Activated CD4-positive, alpha-beta T cell treated with anti-CD3 and anti-CD28 coated beads for 36 hours (primary cell): ENCODE measurements at regions not wholly inside any gene's neighbourhood (a gene's known extent, or its start where the extent isn't known, plus 50 kb on each side); places are given as distances from the start of the nearest gene placed in this dataset.
"Not testable (repeated sequence)": the region's sequence is repeated elsewhere in the genome, so short reads cannot be mapped to it uniquely, and the experiment has no call there.

ENCODE experiments used
- ATAC-seq: fragments of 200-7000 bp; cut with Tn5 transposase; one replicate; pipeline ENCODE4 v1.10.0; 2021; ENCODE audit warnings: mild to moderate bottlenecking, moderate library complexity
- CTCF ChIA-PET: fragments of 350-600 bp; sonication (Branson Sonifier 250); formaldehyde crosslinking; loops from one replicate; lab custom pipeline; 2021; ENCODE audit warnings: antibody characterized with exemption; lab: Charles Lee
- POLR2A ChIA-PET: fragments of 350-600 bp; sonication (Branson Sonifier 250); formaldehyde crosslinking; loops from one replicate; lab custom pipeline; 2021; ENCODE audit warnings: antibody characterized with exemption, inconsistent platforms; lab: Charles Lee
- DNase-seq: peaks from one replicate; pipeline ENCODE4 v3.0.0-alpha.2; 2020
- H3K27ac Mint-ChIP-seq: one replicate; pipeline ENCODE4 v1.8.0; 2021; ENCODE audit warnings: mixed read lengths
- H3K27me3 Mint-ChIP-seq: one replicate; pipeline ENCODE4 v1.8.0; 2021; ENCODE audit warnings: mixed read lengths
- H3K36me3 Mint-ChIP-seq: one replicate; pipeline ENCODE4 v1.8.0; 2021; ENCODE audit warnings: low read depth, mixed read lengths
- H3K4me1 Mint-ChIP-seq: one replicate; pipeline ENCODE4 v1.8.0; 2021; ENCODE audit warnings: mixed read lengths
- H3K4me3 Mint-ChIP-seq: one replicate; pipeline ENCODE4 v1.8.0; 2021; ENCODE audit warnings: mild to moderate bottlenecking, moderate library complexity, mixed read lengths
- H3K9me3 Mint-ChIP-seq: one replicate; pipeline ENCODE4 v1.8.0; 2021; ENCODE audit warnings: low read depth, mixed read lengths
- intact Hi-C, 2 experiments: fragments of 100-400 bp; cut with DNase I in 1 of 2; cut with micrococcal nuclease in 1 of 2; formaldehyde crosslinking; loops; one replicate each; pipeline versions ENCODE4 v1.14.2 to v1.15.1; 2022 to 2024; cut with DNase I, micrococcal nuclease

DNA sequence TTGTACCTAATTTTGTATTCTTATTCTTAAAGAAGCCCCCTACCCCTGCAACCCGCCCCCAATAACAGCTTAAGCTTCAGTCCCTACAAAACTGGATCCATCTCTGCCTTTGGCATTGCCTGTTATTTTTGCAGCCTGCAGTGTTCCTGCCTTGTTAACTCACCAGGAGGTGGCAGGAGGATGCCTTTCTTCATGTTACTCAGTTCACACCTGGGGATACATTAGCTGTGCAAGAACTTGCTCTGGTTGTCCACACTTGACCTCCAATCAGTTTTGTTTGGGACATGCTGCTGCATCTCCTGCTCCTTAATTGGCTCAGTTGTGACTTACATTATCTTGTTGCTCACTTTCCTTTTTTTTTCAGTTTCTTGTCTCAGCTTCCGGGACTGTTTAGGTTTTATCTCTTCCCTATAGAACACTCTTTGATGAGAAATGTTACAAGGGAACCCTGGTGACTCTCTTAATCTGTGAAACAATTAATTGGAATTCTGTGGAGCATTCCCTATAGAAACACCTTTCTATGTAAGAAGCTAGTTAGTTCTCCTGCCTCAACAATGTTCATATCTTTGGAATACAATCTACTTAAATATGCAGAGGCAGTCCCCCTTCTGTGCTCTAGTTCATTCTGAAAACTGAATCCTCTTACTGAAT lies 467.7 kb upstream of the ACO1 start:
- CTCF ChIA-PET = no interaction called here
- intact Hi-C loops = no loop called here
- Mint-ChIP-seq H3K4me3 (no peak overlapping the region), H3K4me1 (no peaks in the 10 kb centered on the region), H3K27me3 (peaks cover 4% of the 10 kb centered on the region), H3K27ac (no peak overlapping the region), H3K9me3 (no peaks in the 10 kb centered on the region), H3K36me3 (no peaks in the 10 kb centered on the region)
- DNase-seq = no peak
- no peak for ATAC-seq
- POLR2A ChIA-PET = no interaction called here

DNA sequence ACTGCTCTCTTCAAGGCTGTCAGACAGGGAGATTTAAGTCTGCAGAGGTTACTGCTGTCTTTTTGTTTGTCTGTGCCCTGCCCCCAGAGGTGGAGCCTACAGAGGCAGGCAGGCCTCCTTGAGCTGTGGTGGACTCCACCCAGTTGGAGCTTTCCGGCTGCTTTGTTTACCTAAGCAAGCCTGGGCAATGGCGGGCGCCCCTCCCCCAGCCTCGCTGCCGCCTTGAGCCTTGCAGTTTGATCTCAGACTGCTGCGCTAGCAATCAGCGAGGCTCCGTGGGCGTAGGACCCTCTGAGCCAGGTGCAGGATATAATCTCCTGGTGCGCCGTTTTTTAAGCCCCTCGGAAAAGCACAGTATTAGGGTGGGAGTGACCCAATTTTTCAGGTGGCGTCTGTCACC lies 446.7 kb upstream of the ACO1 start:
- ATAC-seq, H3K27me3 Mint-ChIP-seq, H3K36me3 Mint-ChIP-seq, H3K27ac Mint-ChIP-seq, H3K9me3 Mint-ChIP-seq, H3K4me1 Mint-ChIP-seq, intact Hi-C loops, H3K4me3 Mint-ChIP-seq, POLR2A ChIA-PET, CTCF ChIA-PET, DNase-seq: not testable (repeated sequence)

DNA sequence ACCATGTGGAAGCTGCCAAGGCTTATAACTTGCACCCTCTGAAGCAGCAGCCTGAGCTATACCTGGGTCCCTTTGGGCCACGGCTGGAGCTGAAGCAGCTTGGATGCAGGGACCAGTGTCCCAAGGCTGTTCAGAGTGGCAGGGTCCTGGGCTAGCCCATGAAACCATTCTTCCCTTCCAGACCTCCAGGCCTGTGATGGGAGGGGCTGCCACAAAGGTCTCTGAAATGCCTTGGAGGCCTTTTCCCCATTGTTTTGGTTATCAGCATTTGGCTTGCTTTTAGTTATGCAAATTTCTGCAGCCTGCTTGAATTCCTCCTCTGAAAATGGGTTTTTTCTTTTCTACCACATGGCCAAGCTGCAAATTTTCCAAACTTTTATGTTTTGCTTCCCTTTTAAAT lies 433.7 kb upstream of the ACO1 start:
- Mint-ChIP-seq H3K9me3 (no peaks in the 10 kb centered on the region), H3K4me3 (no peak overlapping the region), H3K4me1 (no peaks in the 10 kb centered on the region), H3K27me3 (no peaks in the 10 kb centered on the region), H3K36me3 (no peaks in the 10 kb centered on the region), H3K27ac (no peak overlapping the region)
- POLR2A ChIA-PET = no interaction called here
- intact Hi-C loops = no loop called here
- CTCF ChIA-PET = no interaction called here
- ATAC-seq (no peak), DNase-seq (no peak)

DNA sequence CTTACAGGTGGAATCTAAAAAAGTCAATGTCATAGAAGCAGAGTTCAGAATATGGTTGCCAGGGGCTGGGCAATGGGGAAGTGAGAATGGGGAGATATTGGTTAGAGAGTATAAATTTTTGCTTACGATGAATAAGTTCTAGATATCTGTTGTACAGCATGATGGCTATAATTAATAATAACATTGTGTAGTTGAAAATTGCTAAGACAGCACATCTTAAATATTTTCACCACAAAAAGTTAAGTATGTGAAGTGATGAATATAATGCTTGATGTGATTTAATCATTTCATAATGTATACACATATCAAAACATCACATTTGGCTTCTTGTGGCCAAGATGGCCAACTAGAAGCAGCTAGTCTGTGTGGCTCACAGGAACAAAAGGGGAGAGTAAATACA lies 425.9 kb upstream of the ACO1 start:
- Mint-ChIP-seq H3K27ac (no peak overlapping the region), H3K4me3 (no peak overlapping the region), H3K27me3 (no peaks in the 10 kb centered on the region), H3K9me3 (peaks cover 19% of the 10 kb centered on the region), H3K36me3 (no peaks in the 10 kb centered on the region), H3K4me1 (no peaks in the 10 kb centered on the region)
- intact Hi-C loops = no loop called here
- ChIA-PET CTCF (no interaction called here), POLR2A (no interaction called here)
- no peak for DNase-seq
- no peak for ATAC-seq

DNA sequence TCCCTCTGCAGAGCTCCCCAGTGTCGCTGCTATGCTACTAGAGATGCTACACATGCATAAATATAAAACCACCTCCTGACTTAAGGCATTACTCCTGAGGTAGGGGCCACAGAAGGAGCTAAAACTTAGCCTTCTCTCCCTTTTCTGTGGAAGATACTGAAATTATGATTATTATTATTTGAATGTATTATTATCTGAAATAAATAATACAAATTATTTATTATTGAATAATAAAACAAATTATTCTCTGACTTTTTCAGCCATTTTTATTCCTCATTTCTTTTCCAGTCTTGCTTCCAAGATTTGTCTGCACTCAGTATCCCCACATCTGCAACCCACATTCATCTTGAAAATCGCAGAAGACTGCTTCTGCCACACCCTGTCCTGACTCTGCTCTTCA lies 414.9 kb upstream of the ACO1 start:
- Mint-ChIP-seq H3K4me3 (no peak overlapping the region), H3K4me1 (no peaks in the 10 kb centered on the region), H3K36me3 (no peaks in the 10 kb centered on the region), H3K27me3 (no peaks in the 10 kb centered on the region), H3K27ac (no peak overlapping the region), H3K9me3 (no peaks in the 10 kb centered on the region)
- no peak for ATAC-seq
- POLR2A ChIA-PET = no interaction called here
- DNase-seq = no peak
- intact Hi-C loops = no loop called here
- CTCF ChIA-PET = no interaction called here

DNA sequence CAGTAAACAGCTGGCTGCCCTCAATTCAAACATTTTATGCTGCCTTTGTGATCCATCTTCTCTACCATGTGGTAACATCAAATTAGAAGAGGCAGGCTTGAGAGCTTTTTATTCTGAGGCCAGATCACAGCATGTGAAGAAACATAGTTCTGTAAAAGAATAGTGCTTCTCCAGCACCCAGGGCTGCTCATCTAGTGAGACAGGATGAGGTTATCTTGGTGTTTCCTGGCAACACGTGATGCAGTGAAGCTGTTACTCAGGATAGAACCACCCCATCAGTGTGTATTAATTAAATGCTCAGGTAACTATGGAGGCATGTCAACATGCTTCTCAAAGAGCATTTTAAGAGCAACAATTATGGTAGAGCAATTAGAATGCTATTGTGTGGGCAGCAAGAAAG lies 400.5 kb upstream of the ACO1 start:
- no peaks in the 10 kb centered on the region for H3K27me3 Mint-ChIP-seq
- no peak overlapping the region for H3K27ac Mint-ChIP-seq
- ChIA-PET CTCF (interaction anchor here (1.1 kb wide), 1 partner anchor 12 kb away, joined by 4 read pairs; no protein-coding TSS in a partner anchor), POLR2A (no interaction called here)
- H3K4me1 Mint-ChIP-seq = no peaks in the 10 kb centered on the region
- no peaks in the 10 kb centered on the region for H3K36me3 Mint-ChIP-seq
- peaks cover 14% of the 10 kb centered on the region for H3K9me3 Mint-ChIP-seq
- no peak for DNase-seq
- H3K4me3 Mint-ChIP-seq = no peak overlapping the region
- no peak for ATAC-seq
- intact Hi-C loops = no loop called here

DNA sequence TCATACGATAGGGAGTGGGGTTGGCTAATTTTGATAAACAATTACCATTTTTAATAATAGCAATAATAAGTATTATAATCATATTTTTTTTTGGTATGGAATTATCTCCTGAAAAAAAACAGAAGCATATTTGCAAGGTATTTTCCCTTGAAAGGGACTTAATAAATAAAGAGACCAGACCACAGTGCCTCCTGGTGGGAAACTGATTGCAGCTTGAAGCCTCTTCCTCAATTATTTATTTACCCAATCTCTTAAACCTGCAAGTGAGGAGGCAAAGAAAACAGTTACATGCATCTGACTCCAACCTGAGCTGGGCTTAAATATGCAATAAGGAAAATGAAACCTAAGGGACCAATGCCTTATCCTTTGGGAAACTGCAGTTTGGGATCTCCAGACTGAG lies 388.1 kb upstream of the ACO1 start:
- ChIA-PET POLR2A (no interaction called here), CTCF (no interaction called here)
- DNase-seq (no peak), ATAC-seq (no peak)
- Mint-ChIP-seq H3K36me3 (no peaks in the 10 kb centered on the region), H3K4me1 (no peaks in the 10 kb centered on the region), H3K27ac (no peak overlapping the region), H3K27me3 (no peaks in the 10 kb centered on the region), H3K9me3 (peaks cover 5% of the 10 kb centered on the region), H3K4me3 (no peak overlapping the region)
- intact Hi-C loops = no loop called here

DNA sequence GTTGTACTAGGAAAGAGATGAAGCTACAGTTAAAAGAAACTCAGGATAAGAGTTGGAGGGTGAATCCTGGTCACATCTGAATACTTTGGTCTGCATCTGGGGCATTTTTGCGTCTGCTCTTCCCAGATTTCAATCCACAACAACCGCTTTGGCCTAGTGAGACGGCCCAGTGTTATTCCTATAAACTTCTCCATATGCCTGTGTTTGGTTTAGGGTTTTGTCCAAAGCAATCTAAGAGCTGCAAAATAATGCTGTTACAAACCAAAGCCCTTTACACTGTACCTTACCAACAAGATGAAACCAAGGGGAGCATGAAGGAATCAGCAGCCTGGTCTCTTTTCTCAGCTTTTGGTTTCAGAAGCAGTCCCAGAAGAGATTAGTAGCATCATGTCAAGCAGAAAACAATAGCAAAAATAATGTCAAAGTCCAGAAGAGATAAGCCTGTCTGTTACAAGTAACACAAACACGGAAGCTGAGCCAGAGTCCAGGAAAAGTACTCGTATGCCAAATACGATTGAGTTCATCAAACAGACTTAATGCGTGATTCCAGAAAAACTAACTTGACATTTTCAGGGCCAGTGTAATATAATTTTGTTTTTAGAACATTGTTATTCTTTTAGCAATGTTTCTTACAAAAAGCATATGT lies 379.9 kb upstream of the ACO1 start:
- no peaks in the 10 kb centered on the region for H3K27me3 Mint-ChIP-seq
- CTCF ChIA-PET = no interaction called here
- intact Hi-C loops = no loop called here
- no peak overlapping the region for H3K27ac Mint-ChIP-seq
- DNase-seq (no peak), ATAC-seq (no peak)
- POLR2A ChIA-PET = no interaction called here
- no peaks in the 10 kb centered on the region for H3K9me3 Mint-ChIP-seq
- H3K4me1 Mint-ChIP-seq = no peaks in the 10 kb centered on the region
- no peaks in the 10 kb centered on the region for H3K36me3 Mint-ChIP-seq
- no peak overlapping the region for H3K4me3 Mint-ChIP-seq

DNA sequence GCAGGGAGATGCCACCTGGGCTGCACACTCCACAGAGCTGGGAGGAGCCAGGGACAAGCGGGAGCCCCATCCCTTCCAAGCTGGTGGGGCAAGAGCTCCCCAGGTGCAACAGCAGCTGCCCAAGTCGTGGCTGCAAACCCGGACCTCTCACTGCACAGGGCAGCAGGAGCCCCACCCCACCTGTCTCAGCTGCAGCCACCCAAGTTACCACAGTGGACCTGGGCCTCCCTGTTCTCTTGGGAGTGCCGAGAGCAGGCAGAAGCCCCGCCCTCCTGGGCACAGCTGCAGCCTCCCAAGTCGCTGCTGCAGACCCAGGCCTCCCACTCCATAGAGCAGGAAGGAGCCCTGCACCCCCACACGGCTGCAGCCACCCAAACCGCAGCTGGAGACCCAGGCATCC lies 374.1 kb upstream of the ACO1 start:
- ATAC-seq (no peak), DNase-seq (no peak)
- ChIA-PET POLR2A (no interaction called here), CTCF (interaction anchor here (0.9 kb wide), 1 partner anchor 242 kb away, joined by 4 read pairs; no protein-coding TSS in a partner anchor)
- no peaks in the 10 kb centered on the region for H3K9me3 Mint-ChIP-seq
- H3K4me1 Mint-ChIP-seq = no peaks in the 10 kb centered on the region
- no peak overlapping the region for H3K4me3 Mint-ChIP-seq
- H3K27ac Mint-ChIP-seq = no peak overlapping the region
- intact Hi-C loops = no loop called here
- no peaks in the 10 kb centered on the region for H3K36me3 Mint-ChIP-seq
- no peaks in the 10 kb centered on the region for H3K27me3 Mint-ChIP-seq

DNA sequence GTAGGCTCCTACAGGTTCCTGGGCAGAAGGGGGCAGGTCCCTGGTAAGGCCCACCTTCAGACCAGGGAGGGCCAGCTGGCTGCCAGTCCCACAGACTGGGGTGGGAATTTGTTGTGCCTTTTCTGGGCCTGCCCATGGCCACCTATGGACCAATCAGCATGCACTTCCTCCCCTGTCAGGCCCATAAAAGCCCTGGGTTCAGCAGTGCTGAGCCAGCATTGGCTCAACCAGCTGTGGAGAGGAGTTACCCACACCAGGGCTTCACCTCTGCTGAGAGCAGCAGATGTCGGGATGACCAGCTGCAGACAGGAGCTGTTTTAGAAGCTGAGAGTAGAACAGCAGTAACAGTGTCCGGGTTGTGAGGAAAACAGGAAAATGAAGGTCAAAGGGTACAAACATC lies 373.4 kb upstream of the ACO1 start:
- POLR2A ChIA-PET = no interaction called here
- no peak overlapping the region for H3K27ac Mint-ChIP-seq
- ATAC-seq = no peak

DNA sequence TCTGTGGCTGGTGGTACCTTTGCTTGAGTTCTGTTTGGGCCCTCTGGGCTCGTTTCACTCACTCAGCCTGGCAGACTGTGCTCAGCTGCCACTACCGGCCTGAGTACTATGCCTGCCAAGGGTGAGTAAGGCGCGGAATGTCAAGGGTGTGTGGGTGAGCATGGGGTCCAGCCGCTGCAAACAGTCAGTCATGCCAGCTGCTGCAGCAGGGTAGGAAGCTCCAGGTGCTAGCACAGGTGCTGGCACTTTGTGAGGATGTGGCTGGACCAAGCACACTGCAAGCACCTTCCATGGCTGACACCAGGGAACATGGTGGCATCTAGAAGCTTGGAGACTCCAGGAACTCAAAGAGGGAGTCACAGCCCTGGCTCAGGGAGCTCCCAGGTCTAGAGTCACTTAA lies 368.6 kb upstream of the ACO1 start:
- H3K27me3 Mint-ChIP-seq = no peaks in the 10 kb centered on the region
- H3K4me1 Mint-ChIP-seq = no peaks in the 10 kb centered on the region
- no peak for ATAC-seq
- H3K9me3 Mint-ChIP-seq = no peaks in the 10 kb centered on the region
- ChIA-PET CTCF (no interaction called here), POLR2A (no interaction called here)
- no peak for DNase-seq
- no peak overlapping the region for H3K4me3 Mint-ChIP-seq
- intact Hi-C loops = no loop called here
- no peak overlapping the region for H3K27ac Mint-ChIP-seq
- H3K36me3 Mint-ChIP-seq = no peaks in the 10 kb centered on the region

More for the DNA sequence above, 373.4 kb upstream of the ACO1 start:
- Mint-ChIP-seq H3K4me1 (no peaks in the 10 kb centered on the region), H3K27me3 (no peaks in the 10 kb centered on the region), H3K9me3 (no peaks in the 10 kb centered on the region), H3K4me3 (no peak overlapping the region), H3K36me3 (no peaks in the 10 kb centered on the region)
- intact Hi-C loops = no loop called here
- CTCF ChIA-PET = no interaction called here
- DNase-seq = no peak

DNA sequence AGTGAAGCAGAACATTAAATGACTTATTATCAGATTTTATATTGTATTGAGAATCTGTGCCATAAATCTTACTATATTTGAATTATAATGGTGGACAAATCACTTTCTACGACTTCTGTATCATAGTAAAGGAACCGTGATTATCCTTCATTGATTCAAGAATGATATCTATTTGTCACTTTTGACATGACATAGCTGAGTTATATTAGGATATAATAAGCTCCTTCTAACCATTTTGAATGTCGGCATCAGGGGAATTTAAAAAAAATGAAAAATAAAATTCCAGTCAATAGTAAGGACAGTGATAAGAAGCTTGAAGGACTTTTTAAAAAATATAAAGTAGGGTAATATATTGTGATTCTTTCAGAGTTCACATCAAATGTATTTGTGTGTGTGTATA lies 338.9 kb upstream of the ACO1 start:
- ChIA-PET POLR2A (no interaction called here), CTCF (no interaction called here)
- no peaks in the 10 kb centered on the region for H3K4me1 Mint-ChIP-seq
- intact Hi-C loops = loop anchor here in 1 of 2 experiments (10.0 kb wide), 1 partner anchor 59 kb away; no protein-coding TSS in a partner anchor
- no peaks in the 10 kb centered on the region for H3K9me3 Mint-ChIP-seq
- no peak for DNase-seq
- no peaks in the 10 kb centered on the region for H3K27me3 Mint-ChIP-seq
- no peaks in the 10 kb centered on the region for H3K36me3 Mint-ChIP-seq
- ATAC-seq = no peak
- no peak overlapping the region for H3K27ac Mint-ChIP-seq
- no peak overlapping the region for H3K4me3 Mint-ChIP-seq
